ENCODE measurements at regions not wholly inside any gene's neighbourhood (a gene's known extent, or its start where the extent isn't known, plus 50 kb on each side); places are given as distances from the start of the nearest gene placed in this dataset.

DNA sequence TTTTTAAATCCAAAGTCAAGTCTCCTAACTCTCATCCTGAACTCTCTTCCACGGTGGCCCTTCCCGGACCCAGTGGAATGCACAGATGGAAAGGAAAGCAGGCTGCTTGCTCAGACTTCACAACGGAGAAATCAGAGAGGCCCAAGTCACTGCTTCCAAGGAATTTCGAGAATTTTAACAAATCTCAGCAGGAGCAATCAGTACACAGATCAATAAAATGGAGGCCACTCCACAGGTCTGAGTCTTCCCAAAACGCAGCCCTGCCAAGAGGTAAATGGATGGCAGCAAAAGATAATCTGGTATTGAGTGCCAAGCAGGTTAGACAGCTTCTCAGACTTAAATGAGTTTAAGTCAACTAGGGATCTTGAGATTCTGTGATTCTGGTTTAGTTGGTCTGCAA is 81.1 kb upstream of the TIAM1 start:
- no peak overlapping the region for H4K5ac ChIP-seq (ENCODE audit: insufficient read length, low read depth, low read length)
- H3K9ac ChIP-seq (ENCODE audit: extremely low read depth, insufficient read length, low read length), result no peak overlapping the region
- H3K4me1 Mint-ChIP-seq, result peaks cover 7 to 17% of the 10 kb centered on the region in 2 experiments
- H3K56ac ChIP-seq (ENCODE audit: insufficient read length, low read depth, low read length), result no peak overlapping the region
- H2BK120ac ChIP-seq (ENCODE audit: low read depth, low read length, poor library complexity, severe bottlenecking), result no peak overlapping the region
- TF ChIP-seq, protein P1, sequence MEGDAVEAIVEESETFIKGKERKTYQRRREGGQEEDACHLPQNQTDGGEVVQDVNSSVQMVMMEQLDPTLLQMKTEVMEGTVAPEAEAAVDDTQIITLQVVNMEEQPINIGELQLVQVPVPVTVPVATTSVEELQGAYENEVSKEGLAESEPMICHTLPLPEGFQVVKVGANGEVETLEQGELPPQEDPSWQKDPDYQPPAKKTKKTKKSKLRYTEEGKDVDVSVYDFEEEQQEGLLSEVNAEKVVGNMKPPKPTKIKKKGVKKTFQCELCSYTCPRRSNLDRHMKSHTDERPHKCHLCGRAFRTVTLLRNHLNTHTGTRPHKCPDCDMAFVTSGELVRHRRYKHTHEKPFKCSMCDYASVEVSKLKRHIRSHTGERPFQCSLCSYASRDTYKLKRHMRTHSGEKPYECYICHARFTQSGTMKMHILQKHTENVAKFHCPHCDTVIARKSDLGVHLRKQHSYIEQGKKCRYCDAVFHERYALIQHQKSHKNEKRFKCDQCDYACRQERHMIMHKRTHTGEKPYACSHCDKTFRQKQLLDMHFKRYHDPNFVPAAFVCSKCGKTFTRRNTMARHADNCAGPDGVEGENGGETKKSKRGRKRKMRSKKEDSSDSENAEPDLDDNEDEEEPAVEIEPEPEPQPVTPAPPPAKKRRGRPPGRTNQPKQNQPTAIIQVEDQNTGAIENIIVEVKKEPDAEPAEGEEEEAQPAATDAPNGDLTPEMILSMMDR (conservative IDR thresholded peaks at IDR 0.05), result no peak
- no peak overlapping the region for H3K18ac ChIP-seq (ENCODE audit: insufficient read length, low read depth, low read length)
- peak overlapping the region in 1 of 3 experiments; percentile 67; a peak in 3 of 7 replicates for H3K27ac Mint-ChIP-seq
- no peaks in the 10 kb centered on the region for H3K9me3 Mint-ChIP-seq
- no peak overlapping the region for H2BK20ac ChIP-seq (ENCODE audit: low read depth, low read length, poor library complexity, severe bottlenecking)
- no peaks in the 10 kb centered on the region for H3K79me2 ChIP-seq (ENCODE audit: insufficient read depth, low read length)
- H3K36me3 Mint-ChIP-seq (ENCODE audit: insufficient read depth in 1 of 3, low read depth in 3 of 3), result peaks cover 0 to 2% (median 0%) of the 10 kb centered on the region in 3 experiments; a peak in 2 of 7 replicates
- H2BK5ac ChIP-seq (ENCODE audit: insufficient read length, low read length), result no peak overlapping the region
- H3K4me1 ChIP-seq (ENCODE audit: insufficient read depth, low read length), result no peaks in the 10 kb centered on the region; the same call in 1 of the 2 replicates
- no peak overlapping the region for H3T11ph ChIP-seq (ENCODE audit: low read length)
- no peak overlapping the region for H4K8ac ChIP-seq (replicated peaks; ENCODE audit: insufficient read length, low read depth, low read length)
- no peaks in the 10 kb centered on the region for H3K27me3 Mint-ChIP-seq (ENCODE audit: low read depth)
- no peak overlapping the region for H2BK12ac ChIP-seq (ENCODE audit: insufficient read length, low read depth, low read length)
- no peak overlapping the region for H3K4me2 ChIP-seq (ENCODE audit: insufficient read depth, insufficient read length, low read length)
- H3K4me3 Mint-ChIP-seq, result no peak overlapping the region
- H3K27ac ChIP-seq (ENCODE audit: insufficient read length, low read depth, low read length), result no peak overlapping the region
- no peaks in the 10 kb centered on the region for H3K79me1 ChIP-seq (ENCODE audit: insufficient read depth, low read depth, low read length, poor library complexity, severe bottlenecking)
- WGBS (ENCODE audit: extremely low coverage, insufficient read length, low lambda C conversion rate), result no CpG with 5 or more reads among the region's 5 CpGs
- H3K9me3 ChIP-seq (ENCODE audit: control insufficient read depth, low read depth, low read length), result no peaks in the 10 kb centered on the region
- H4K20me1 ChIP-seq (ENCODE audit: control insufficient read depth, insufficient read depth, insufficient read length), result no peaks in the 10 kb centered on the region
- no peaks in the 10 kb centered on the region for H3K23me2 ChIP-seq (ENCODE audit: insufficient read length, low read depth, low read length, poor library complexity, severe bottlenecking)
- H2BK15ac ChIP-seq (ENCODE audit: low read depth, low read length), result no peak overlapping the region
- H2AFZ ChIP-seq (ENCODE audit: low read length), result no peak overlapping the region
- H3K27me3 ChIP-seq (ENCODE audit: insufficient read depth, low read length), result no peaks in the 10 kb centered on the region
- H2AK5ac ChIP-seq (ENCODE audit: insufficient read length, low read length), result no peak overlapping the region
- DNase-seq, result peak; percentile 29
- H3K14ac ChIP-seq (ENCODE audit: insufficient read depth, low read length), result no peak overlapping the region
- no peak overlapping the region for H3K4ac ChIP-seq (ENCODE audit: low read depth, low read length)
- H4K91ac ChIP-seq (ENCODE audit: insufficient read length, low read depth, low read length), result no peak overlapping the region
- no peak overlapping the region for H3K23ac ChIP-seq (ENCODE audit: insufficient read length, low read depth, low read length)
